ENCODE measurements at regions not wholly inside any gene's neighbourhood (a gene's known extent, or its start where the extent isn't known, plus 50 kb on each side); places are given as distances from the start of the nearest gene placed in this dataset.

DNA sequence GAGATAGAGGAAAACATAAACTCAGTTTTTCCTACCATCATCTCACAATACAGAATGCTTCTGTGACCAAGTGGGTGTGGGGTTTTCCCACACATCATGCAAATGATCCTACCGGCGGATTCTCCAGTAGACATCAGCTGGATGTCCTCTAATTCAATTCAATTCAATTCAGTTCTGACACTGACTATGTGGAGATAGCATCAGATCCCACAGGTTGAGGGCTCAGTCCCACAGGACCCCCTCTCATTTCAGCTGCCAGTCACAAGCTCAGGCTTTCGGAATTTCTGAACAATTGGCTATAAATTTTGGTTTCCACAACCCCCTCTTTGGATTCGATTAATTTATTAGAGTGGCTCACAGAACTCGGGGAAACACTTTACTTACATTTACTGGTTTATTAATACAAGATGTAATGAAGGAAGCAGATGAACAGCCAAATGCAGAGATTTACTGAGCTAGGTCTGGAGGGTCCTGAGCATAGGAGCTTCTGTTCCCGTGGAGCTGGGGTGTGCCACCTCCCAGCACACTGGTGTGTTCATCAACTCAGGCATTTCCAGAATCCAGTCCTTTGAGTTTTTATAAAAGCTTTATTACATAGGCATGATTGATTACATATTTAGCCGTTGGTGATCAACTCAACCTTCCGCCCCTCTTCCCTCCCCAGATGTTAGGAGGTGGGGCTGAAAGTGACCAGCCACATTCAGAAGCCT, 350.1 kb downstream of the MYCN start:
- no peak for DNase-seq

DNA sequence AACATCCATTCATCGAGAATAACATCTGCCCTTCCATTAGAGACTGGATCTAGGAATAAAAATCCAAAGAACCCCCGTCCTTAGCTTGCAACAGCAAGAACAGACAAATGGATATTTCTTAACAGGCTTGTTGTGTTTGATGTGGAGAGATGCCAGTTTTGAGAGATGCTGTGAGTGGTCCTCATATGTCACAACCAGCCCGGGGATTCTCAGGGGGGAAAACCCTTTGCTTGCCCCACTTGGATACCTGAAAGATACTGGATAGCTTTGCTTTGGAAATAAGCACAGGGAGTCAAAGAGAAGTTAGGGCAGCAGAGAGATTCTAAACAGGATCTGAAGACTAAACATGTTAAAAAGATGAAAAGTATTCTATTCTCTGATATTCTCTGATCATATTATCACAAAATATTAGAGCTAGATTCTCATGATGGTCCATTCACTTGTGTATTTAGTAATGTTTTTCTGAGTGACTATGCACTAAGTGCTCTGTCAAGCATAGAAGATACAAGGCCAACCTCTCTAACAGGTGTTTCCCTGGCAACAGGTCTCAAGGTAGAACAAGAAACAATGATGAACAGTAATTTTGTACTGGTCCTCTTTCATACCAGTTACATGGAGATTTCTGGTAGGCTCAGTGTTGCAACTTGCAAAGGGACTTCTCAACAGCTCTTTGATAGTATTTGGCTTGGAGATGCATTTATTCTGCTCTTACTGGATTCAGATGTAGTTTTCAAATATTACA, 348.2 kb downstream of the MYCN start:
- DNase-seq: peak; percentile 67

DNA sequence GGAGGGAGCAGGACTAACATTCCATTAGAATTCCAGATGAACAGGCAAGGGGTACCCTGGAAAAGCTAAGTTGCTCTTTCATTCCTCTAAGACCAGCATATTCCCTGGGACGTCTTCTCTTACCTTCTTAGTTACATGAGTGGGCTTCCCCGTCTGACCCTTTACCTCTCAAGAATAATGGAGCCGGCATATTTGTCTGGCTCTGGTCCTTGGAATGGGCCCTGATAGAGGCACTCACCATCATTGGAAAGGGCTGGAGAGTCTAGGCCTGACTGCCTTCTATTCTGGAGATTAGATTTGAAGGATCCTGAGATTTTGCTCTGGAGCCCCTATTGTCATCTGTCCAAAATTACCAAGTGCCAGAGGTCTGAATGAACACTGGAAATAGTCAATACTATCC, 347.5 kb downstream of the MYCN start:
- no peak for DNase-seq

DNA sequence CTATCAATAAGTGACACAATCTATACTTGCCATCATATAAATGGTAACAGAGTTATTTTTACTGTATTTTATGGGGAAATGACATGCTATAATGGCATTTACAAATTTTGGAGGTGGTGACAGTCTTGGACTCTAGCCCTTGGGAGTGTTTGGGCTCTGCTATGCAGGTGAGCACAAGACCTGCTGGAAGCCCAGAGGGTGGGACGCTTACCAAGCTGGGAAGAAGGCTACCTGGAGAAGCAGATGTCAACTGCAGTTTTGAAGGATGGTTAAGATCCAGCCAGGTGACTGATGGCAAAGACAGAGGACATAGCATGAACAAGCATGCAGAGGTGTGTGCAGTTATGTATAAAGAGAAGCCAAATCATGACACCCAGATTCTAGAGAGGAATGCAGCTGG, 346.9 kb downstream of the MYCN start:
- no peak for DNase-seq

DNA sequence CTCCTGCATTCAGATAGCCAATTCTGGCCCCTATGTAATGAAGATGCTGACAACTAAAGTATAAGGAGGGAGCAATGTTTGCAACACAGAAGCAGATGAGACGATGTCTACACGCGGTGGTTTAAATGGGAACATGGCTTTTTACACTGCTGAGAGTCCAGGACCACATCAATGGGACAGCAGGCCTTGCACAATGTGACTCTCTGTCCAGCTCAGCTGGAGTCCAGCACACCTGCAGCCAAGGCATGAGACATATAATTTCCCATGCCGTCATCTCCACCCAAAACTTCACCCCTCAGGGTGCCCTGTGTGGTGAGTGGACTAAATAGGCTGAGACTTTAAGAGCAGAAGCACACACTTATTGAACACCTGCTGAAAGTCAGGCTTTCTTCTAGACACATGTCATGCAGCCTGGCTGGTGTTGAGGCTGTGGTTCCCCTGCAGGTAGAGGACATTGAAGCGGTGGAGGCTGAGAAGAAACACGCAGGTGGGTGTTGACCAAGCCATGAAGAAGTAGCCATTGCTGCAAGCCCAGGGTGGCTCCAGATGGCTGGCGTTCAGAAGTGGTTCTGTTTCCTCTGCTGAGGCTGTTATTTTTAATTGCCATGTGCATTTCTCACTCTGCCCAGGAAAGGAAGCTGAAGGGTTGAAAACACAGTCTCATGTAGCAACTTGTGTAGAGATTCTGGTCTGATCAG, 345.6 kb downstream of the MYCN start:
- DNase-seq: no peak

DNA sequence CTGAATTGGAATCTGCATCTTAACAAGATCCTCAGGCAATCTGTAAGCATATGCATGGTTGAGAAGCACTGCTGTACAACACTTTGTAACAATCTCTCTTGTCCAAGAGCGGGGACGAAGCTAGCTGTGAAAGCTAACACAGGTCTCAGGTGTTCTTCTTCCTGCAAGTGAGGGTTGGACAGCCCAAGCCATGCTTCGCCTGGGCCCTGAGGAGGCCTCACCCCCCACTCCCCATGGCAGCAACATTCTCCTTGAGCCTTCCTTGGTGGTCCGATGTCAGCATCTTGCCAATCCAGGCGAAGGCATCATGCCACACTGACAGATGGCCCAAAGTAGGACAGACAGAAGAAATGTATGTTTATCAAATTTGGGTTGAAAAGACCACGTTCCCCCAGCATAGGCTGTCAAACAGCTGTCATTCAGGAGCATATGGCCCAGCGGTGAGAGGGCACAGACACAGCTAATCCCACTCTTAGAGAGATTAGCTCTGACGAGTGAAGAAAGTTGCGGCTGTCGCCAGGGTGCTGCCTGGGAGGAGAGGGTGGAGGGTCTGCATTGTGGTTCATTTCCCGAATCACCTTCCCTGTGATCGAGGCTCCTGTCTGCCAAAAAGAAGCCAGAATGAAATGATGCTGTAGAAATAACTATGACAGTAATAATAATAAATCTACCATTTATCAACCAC, 344.7 kb downstream of the MYCN start:
- no peak for DNase-seq

DNA sequence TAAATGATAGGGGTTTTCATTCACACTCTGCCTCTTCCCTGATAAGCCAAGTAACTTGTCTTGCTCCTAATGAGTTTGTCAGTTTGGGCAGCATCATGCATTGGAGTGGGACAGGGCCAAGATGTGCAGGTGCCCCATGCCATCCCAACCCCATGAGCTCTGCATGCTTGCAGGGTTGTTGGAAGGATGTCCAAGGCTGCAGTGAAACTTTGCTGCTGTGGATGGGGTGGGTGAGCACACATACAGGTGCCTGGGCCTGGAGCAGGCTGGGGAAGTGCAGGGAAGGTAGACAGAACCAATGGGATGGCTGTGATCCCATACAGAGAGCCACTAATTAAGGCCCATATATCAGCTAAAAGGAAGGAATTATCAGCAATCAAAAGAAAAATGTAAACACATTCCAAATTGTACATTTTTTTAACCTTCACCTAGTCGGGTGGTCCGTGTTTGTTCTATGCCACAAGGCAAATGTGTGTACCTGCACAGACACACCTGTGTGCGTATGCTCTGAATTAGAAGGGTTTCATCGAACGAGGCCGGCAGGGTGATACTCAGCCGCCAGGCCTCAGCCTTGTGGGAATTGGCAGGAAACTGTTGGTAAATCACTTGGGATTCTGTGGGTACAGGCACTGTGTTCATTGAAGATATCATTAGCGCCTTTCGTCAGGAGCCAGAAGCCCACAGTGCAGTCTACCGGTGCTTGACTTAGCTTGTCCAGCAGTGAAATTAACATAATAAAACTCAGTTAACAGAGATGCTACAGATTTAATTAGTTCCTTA, 342.9 kb downstream of the MYCN start:
- DNase-seq: no peak

DNA sequence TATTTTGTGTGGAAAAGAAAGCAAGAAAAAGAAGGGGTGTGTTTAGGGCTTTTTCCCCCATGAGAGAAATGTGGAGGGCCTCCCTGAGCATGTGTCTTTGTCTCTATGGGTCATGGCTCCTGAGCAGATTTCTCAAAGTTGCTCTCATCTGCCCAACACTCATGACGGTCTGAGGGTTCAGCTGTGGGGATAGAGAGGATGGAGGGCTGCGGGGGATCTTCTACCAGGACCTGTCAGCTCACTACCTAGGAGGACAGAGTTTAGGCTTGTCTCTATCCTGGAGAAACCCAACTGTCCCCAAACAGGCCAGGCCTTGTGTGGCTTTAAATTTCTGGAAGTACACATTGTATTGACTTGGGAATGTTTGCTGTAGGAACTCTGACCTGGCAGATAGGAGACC, 342.2 kb downstream of the MYCN start:
- no peak for DNase-seq

DNA sequence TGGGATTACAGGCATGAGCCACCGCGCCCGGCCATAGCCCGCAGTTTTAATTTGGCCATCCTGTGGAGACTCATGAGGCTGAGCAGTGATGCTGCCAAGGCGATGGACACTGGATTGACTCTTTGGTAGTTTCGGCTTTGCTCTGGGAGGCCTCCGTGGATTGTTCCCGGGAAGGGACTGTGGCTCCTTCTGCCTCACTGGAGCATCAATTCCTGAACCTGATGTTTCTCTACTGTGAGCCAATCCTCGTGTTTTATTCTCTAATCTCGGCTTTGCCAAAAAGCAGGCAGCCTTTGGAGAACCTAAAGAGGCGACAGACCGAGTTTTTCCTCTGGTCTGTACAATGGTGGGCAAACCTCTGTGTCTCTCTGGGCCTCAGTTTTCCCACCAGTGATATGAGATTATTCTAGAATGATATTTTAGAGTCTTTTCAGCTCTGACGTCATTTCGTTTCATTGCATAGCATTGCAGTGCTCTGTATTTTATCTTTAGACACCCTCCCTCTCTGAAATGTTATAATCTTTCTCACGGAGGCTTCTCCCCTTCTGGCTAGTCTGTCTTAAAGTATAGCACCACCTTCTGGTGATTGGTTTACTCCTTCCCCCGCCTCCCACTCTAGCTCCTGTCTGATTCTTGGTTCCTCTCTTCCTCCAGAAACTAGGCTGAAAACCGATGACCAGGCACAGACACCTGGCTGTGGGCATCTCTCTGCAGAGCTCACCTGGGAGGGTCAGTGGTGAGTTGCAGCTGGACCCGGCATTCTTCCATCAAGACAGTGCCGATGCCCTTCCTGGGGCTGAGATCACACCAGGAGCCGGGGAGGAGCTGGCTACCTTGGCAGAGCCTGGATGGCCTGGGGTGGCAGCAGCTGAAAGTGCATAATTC, 341.3 kb downstream of the MYCN start:
- DNase-seq: no peak

DNA sequence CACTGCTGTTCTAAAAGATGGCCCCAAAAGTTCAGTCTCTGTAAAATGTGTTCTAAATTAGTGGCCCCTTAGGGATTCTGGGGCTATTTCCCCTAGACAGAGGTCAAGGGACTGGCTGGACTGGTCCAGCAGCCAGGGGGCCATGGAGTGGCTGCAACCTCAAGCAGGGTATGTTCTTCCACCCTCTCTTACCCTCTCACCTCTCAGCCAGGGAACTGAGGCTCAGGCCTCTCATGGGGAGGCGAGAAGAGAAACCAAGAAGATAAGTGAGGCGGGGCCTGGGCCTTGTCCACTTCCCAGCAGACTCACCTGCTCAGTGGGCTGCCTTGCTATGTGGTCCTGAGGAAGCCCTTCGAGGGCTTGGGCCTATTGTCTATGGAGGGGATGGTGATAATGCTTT, 339.7 kb downstream of the MYCN start:
- no peak for DNase-seq

DNA sequence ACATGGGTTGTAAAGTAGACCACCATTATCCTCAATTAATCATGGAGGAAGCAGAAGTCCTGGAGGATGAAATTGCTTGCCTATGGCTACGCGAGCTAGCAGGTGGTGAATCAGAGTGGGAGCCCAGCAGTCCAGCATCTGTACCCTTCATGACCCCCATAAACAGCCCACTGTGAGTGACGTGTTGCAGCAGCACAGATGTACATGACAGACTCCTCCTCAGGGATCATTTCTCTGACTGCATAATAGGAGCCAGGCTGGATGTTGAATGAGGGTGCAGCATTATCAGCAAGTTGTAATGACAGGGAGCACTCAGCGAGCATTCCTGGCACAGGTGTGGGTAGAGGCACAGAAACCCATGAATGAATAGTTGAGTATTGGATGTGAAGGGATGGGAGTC, 339.3 kb downstream of the MYCN start:
- DNase-seq: no peak

DNA sequence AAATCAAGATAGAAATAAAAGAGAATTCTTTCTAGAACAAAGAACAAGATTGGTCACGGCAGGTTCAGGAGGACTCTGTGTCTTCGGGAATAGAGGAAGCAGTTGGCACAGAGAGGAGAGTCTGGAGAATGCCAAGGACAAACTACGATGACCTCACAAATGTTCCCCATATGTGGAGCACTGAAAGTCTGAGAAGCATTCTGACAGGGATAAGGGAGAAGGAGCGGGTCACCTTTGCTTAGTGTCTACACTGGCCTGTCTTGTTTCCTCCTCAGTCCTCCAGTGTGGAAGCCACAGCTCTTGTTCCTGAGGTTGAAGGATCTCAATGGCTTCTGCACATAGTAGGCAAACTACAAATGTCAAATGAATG, 338.8 kb downstream of the MYCN start:
- no peak for DNase-seq

DNA sequence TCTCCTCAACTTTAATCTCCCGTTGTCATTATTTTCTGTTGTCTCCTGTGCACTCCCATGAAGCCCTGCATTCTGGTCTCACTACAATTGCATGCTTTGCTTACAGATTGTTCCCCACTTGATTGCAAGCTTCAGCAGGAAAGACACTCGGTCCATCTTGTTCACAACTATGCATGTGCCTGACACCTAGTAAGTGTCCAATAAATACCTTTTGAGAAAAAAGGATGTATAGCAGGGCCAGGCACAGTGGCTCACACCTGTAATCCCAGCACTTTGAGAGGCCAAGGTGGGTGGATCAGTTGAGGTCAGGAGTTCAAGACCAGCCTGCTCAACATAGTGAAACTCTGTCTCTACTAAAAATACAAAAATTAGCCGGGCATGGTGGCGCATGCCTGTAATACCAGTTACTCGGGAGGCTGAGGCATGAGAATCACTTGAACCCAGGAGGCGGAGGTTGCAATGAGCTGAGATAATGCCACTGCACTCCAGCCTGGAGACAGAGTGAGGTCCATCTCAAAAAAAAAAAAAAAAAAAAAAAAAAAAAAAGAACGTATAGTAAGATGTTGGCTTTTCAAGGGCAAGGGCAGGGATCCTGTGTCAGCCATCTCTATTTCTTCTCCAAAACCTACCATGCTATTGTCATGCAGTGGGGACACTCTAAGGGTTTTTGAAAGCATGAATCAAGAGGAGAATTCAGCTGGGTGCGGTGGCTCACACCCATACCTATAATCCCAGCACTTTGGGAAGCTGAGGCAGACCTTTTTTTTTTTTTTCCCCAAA, 338.3 kb downstream of the MYCN start:
- no peak for DNase-seq

DNA sequence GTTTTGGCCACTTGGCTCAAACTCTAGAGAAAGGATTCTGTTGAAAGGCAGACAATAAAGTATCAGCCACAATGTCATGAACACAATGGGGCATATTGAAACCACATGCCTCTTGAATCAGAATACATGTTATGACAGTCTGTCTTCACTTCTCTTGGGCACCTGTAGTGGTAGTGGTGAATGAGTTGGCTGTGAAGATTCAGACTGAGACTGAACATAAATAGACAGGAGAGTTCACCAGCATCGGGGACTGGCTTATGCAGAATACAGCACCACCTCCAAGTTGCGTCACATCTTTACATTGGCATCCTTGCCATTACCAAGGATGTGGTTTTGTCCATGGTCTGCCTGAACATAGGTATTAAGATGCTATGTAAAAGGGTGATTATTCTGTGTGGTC, 336.8 kb downstream of the MYCN start:
- no peak for DNase-seq

DNA sequence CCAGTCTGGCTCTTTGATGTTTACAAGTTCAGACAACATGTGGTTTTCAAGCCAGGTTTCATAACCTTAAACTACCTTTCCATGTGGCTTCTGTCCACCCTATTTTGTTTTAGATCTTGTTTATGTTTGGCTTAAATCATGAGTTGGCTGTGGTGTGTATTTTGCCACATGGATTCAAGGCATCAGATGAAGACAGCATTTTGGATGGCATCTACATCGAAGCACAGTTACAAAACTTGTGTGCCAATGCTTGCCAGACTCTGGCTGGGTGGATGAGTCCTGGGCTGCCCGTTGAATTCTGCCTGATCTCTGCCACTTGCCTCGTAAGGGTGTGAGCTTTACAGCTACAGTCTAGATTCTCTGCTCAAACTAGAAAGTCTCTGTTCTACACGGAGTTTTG, 335.3 kb downstream of the MYCN start:
- no peak for DNase-seq

DNA sequence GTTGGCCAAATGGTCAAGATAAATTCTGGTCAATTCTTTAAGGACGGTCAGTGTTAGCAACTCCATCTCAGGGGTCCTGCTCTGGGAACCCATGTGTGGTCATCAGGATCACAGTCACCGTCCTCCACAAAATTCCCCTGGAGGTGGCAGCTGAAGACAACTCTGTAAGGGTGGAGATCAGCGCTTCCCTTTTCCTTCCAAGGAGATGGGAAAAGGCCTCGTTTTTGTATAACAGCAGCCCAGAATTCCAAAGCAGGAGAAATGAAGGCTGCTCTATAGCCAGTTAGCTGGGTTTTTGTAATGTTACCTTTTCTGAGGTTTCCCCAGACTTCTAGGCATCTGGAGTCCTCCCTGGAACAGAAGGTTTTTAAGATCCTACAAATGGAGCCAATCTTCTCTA, 334.8 kb downstream of the MYCN start:
- DNase-seq: no peak

DNA sequence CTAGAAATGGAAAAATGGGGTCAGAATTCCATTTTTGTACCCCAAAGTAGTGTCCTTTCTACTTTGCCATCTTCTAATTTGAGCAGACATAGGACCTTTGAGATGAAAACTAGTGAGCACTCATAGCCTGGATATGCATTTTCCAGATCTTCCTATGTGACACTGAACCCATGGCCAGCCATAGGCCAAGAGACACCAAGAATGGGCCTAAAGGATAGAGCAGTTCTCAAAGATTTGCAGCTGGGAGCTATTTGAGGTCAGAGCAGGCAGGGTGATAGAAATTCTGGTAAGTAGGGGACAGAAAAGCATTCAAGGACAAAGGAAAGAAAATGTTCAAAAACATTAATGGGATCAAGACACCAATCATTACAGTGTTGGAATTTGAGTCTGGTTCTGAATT, 332.8 kb downstream of the MYCN start:
- no peak for DNase-seq

DNA sequence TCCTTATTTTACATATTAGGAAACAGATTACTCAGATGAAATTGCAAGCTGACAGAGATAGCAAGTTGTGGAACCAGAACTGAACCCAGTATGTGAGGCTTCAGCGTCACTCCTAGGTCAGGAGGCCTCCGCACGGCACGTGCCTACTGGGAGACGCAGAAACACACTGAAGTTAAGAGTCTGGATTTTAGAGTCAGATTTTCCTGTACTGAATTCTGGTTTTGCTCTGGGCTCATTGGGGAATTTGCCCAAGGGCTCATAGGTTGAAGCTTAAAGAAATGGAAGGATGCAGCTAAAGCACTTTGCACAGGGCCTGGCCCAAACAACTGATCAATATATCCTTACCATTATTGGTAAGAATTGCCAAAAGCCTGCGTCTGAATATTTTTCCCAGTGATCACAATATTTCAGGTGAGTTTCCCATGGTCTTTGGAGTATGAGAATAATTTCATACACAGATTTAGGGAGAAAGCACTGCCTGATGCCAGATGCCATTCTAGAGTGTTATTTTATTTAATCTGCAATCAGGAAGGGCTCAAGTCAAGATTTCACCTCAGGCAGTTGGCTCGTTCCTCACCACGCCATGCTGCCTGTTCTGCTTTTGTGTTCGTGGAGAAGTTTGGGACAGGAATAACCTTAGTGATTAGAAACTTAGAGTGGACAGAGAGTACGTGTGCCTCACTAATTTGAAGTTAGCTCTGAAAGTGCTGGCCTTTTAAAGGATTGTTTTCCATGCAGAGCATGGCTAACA, 331.9 kb downstream of the MYCN start:
- DNase-seq: no peak

DNA sequence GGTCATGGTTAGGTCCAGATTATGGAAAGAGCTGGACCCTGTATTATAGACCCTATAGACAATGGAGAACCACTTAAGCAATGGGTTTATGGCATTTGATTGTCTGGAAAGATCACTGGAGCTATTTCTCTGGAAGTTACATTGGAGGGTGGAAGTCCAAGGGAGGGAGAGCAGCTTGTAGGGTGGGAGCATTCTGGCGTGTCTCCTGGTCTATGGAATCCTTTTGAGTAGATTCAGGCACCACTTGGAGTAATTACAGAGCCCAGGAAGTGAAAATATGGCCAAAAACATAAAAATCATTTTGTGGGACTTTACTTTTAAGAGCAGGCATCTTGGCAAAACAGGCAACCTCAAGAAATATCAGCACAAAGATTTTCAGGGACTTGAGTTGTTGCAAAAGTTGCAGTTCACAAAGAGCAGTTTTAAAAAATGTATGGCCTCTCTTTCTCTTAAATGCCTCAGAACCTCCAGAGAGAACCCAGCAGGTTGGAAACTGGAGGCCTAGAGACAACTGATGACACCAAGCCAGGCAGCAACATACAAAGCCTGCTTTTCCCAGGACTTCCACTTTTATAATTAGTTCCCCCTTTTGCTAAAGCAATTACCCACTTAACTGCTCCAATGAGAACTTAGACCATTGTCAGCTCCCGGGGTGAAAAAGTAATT, 331.0 kb downstream of the MYCN start:
- DNase-seq: no peak

DNA sequence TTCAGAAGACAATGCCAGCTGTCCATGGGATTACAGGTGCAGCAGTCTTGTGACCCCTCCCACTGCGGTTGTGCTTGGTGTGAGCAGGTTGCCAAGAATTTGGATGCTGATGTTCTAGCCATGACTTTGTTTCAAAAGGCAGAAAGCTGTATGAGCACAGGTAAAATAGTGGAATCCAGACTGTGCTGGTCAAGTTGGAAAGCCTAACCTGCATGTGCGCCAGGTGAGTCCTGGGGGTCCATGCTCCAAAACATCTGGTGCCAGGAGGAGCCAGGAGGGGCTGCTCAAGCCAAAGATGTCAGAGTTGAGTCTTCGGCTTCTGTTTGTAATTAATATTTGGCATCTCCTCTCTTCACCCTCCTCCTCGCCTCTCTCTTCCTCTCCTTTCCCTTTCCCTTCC, 330.1 kb downstream of the MYCN start:
- DNase-seq: no peak

All from DMS79 (cell line).